Astrocyte of the cerebellum (primary cell): ENCODE measurements at regions not wholly inside any gene's neighbourhood (a gene's known extent, or its start where the extent isn't known, plus 50 kb on each side); places are given as distances from the start of the nearest gene placed in this dataset.

Experiments used
- DNase-seq: peaks from one replicate; pipeline ENCODE4 v3.0.0-alpha.2; 2011; ENCODE audit warnings: low read depth
- H3K4me3 ChIP-seq: 2 replicates; pipeline ENCODE4 v1.5.1; 2011; ENCODE audit warnings: mild to moderate bottlenecking, low read depth, low read length, moderate library complexity
- CTCF ChIP-seq: IDR thresholded peaks from 2 replicates; pipeline ENCODE4 v1.5.1; 2012; ENCODE audit warnings: low read length, low read depth, moderate library complexity, mild to moderate bottlenecking; ENCODE audit errors: missing control alignments
- in situ Hi-C: cut with HindIII; loops from 2 replicates; pipeline ENCODE4 v1.10.0; 2017; ENCODE audit warnings: low sequenced_read_pairs

- no peak for TF ChIP-seq CTCF
- in situ Hi-C loops = no loop called here
- H3K4me3 ChIP-seq = no peak overlapping the region
- DNase-seq = no peak
Measured at GRCh38 chr3:80855482-80855881, 906.0 kb downstream of the GBE1 start.

GRCh38 chr3:80836395-80836794 is 925.0 kb downstream of the GBE1 start:
- no peak overlapping the region for H3K4me3 ChIP-seq
- in situ Hi-C loops = no loop called here
- TF ChIP-seq CTCF = no peak
- DNase-seq = no peak

GRCh38 chr3:80807577-80807976 is 953.9 kb downstream of the GBE1 start:
- in situ Hi-C loops = no loop called here
- DNase-seq = no peak
- H3K4me3 ChIP-seq = no peak overlapping the region
- TF ChIP-seq CTCF = no peak

GRCh38 chr3:80806673-80807072 is 954.8 kb downstream of the GBE1 start:
- no peak for DNase-seq
- TF ChIP-seq CTCF = no peak
- in situ Hi-C loops = no loop called here
- H3K4me3 ChIP-seq = no peak overlapping the region

GRCh38 chr3:80788914-80789313 is 972.5 kb downstream of the GBE1 start:
- no peak overlapping the region for H3K4me3 ChIP-seq
- in situ Hi-C loops = no loop called here
- TF ChIP-seq CTCF = no peak
- no peak for DNase-seq

- no peak for TF ChIP-seq CTCF
- no peak overlapping the region for H3K4me3 ChIP-seq
- DNase-seq = no peak
- in situ Hi-C loops = no loop called here
Measured at GRCh38 chr3:80785875-80786274, 975.6 kb downstream of the GBE1 start.

- no peak overlapping the region for H3K4me3 ChIP-seq
- TF ChIP-seq CTCF = peak; percentile 19
- no peak for DNase-seq
- in situ Hi-C loops = no loop called here
Measured at GRCh38 chr3:80785475-80785874, 976.0 kb downstream of the GBE1 start.
